CD4-positive, CD25-positive, alpha-beta regulatory T cell (primary cell): ENCODE measurements at regions not wholly inside any gene's neighbourhood (a gene's known extent, or its start where the extent isn't known, plus 50 kb on each side); places are given as distances from the start of the nearest gene placed in this dataset.

ENCODE experiments used
- ATAC-seq, 2 donors: fragments of 150-1000 bp; cut with Tn5 transposase; one replicate each; pipeline ENCODE4 v1.10.0; 2021; ENCODE audit warnings: low read depth in 2 of 2, moderate number of reproducible peaks in 2 of 2, moderate library complexity in 1 of 2
- DNase-seq, 3 donors: peaks; one replicate each; pipeline versions ENCODE4 v3.0.0 to v3.0.0-alpha.2; 2012 to 2022; ENCODE audit warnings: mixed read lengths in 1 of 3
- H3K27ac ChIP-seq: one replicate; pipeline ENCODE4 v1.7.0; 2013; ENCODE audit warnings: mild to moderate bottlenecking, low read length; ENCODE audit not compliant: insufficient read depth, poor library complexity, severe bottlenecking
- H3K27me3 ChIP-seq: one replicate; pipeline ENCODE4 v1.7.0; 2013; ENCODE audit warnings: low read length; ENCODE audit not compliant: control insufficient read depth, insufficient read depth
- H3K36me3 ChIP-seq: one replicate; pipeline ENCODE4 v1.7.0; 2013; ENCODE audit warnings: mild to moderate bottlenecking, low read length, moderate library complexity; ENCODE audit not compliant: control insufficient read depth, insufficient read depth
- H3K4me1 ChIP-seq: 2 replicates; pipeline ENCODE4 v1.7.0; 2013; ENCODE audit warnings: mild to moderate bottlenecking, low read length; ENCODE audit not compliant: insufficient read depth, control insufficient read depth, poor library complexity, severe bottlenecking
- H3K4me3 ChIP-seq: one replicate; pipeline ENCODE4 v1.7.0; 2013; ENCODE audit warnings: low read depth, mild to moderate bottlenecking, low read length, moderate library complexity
- H3K9me3 ChIP-seq, 2 experiments: 1 replicate in 1 of 2; 2 replicates in 1 of 2; pipeline ENCODE4 v1.7.0; 2013; ENCODE audit warnings: low read length in 2 of 2, mild to moderate bottlenecking in 1 of 2, moderate library complexity in 1 of 2; ENCODE audit not compliant: control insufficient read depth in 2 of 2
- H3K27ac Mint-ChIP-seq, 3 donors: one replicate each; pipeline ENCODE4 v1.8.0; 2020 to 2022; ENCODE audit warnings: mild to moderate bottlenecking in 3 of 3, mixed read lengths in 3 of 3, moderate library complexity in 2 of 3
- H3K27me3 Mint-ChIP-seq: one replicate; pipeline ENCODE4 v1.8.0; 2022; ENCODE audit warnings: mild to moderate bottlenecking, mixed read lengths
- H3K36me3 Mint-ChIP-seq: one replicate; pipeline ENCODE4 v1.8.0; 2020; ENCODE audit warnings: mixed read lengths
- H3K4me1 Mint-ChIP-seq, 4 donors: one replicate each; pipeline ENCODE4 v1.8.0; 2020 to 2022; ENCODE audit warnings: mixed read lengths in 4 of 4, mild to moderate bottlenecking in 1 of 4
- H3K4me3 Mint-ChIP-seq, 4 donors: one replicate each; pipeline ENCODE4 v1.8.0; 2020 to 2022; ENCODE audit warnings: mild to moderate bottlenecking in 4 of 4, mixed read lengths in 4 of 4, moderate library complexity in 3 of 4
- H3K9me3 Mint-ChIP-seq, 7 donors: one replicate each; pipeline ENCODE4 v1.8.0; 2020 to 2022; ENCODE audit warnings: mixed read lengths in 7 of 7, mild to moderate bottlenecking in 3 of 7, moderate library complexity in 2 of 7

GRCh38 chr13:50459046-50459445, 384.4 kb downstream of the DLEU7 start:
- Histone ChIP-seq H3K4me3 (no peak overlapping the region), H3K9me3 (no peaks in the 10 kb centered on the region), H3K36me3 (no peaks in the 10 kb centered on the region), H3K4me1 (no peaks in the 10 kb centered on the region), H3K27me3 (peaks cover 2% of the 10 kb centered on the region), H3K27ac (no peak overlapping the region)
- DNase-seq (no peak), ATAC-seq (no peak)
- peaks cover 0 to 3% (median 0%) of the 10 kb centered on the region in 7 donors for H3K9me3 Mint-ChIP-seq
- H3K4me1 Mint-ChIP-seq: no peaks in the 10 kb centered on the region
- no peaks in the 10 kb centered on the region for H3K27me3 Mint-ChIP-seq
- H3K4me3 Mint-ChIP-seq: no peak overlapping the region
- no peaks in the 10 kb centered on the region for H3K36me3 Mint-ChIP-seq
- no peak overlapping the region for H3K27ac Mint-ChIP-seq

DNA sequence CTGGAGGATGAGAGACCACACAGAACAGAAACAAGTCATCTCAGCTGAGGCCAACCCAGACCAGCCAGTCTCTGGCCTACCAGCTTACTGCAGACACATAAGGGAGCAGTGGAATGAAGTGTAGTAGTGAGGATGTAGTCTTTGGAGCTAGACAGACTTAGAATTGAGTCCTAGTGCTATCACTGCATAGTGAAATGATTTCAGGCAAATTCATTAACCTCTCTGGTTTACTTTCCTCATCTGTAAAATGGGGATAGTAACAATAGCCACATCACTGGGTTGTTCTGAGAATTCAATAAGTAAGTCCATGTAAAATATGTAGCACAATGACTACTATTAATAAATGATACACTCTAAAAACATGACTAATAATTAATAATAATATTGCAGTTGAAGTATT, 383.8 kb downstream of the DLEU7 start:
- Mint-ChIP-seq H3K36me3 (no peaks in the 10 kb centered on the region), H3K4me3 (no peak overlapping the region), H3K27ac (no peak overlapping the region), H3K27me3 (no peaks in the 10 kb centered on the region), H3K9me3 (peaks cover 0 to 3% (median 0%) of the 10 kb centered on the region in 7 donors), H3K4me1 (no peaks in the 10 kb centered on the region)
- Histone ChIP-seq H3K9me3 (no peaks in the 10 kb centered on the region), H3K27ac (no peak overlapping the region), H3K27me3 (peaks cover 2% of the 10 kb centered on the region), H3K4me1 (no peaks in the 10 kb centered on the region), H3K4me3 (no peak overlapping the region), H3K36me3 (no peaks in the 10 kb centered on the region)
- ATAC-seq (no peak), DNase-seq (no peak)

DNA sequence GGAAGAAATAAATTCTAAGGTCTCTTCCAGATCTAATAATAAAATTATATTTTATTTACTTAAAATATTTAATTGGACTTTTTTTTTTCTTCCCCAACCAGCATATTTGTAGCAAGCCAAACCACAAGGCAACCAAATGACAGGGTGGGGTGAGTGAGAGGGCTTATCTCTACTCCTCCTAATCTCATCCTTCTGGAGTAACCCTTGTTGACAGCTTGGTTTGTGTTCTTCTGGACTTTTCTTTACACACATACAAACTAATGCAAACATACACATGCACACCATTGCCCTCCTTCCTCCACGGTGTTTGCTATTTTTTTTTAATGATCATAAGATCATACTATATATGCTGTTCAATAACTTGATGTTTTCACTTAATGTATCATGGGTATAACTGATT, 383.1 kb downstream of the DLEU7 start:
- Histone ChIP-seq H3K9me3 (no peaks in the 10 kb centered on the region), H3K4me3 (no peak overlapping the region), H3K36me3 (no peaks in the 10 kb centered on the region), H3K27me3 (peaks cover 2% of the 10 kb centered on the region), H3K4me1 (no peaks in the 10 kb centered on the region), H3K27ac (no peak overlapping the region)
- ATAC-seq: no peak
- peaks cover 0 to 3% (median 0%) of the 10 kb centered on the region in 7 donors for H3K9me3 Mint-ChIP-seq
- no peaks in the 10 kb centered on the region for H3K4me1 Mint-ChIP-seq
- no peak overlapping the region for H3K27ac Mint-ChIP-seq
- H3K4me3 Mint-ChIP-seq: no peak overlapping the region
- H3K36me3 Mint-ChIP-seq: no peaks in the 10 kb centered on the region
- DNase-seq: no peak
- H3K27me3 Mint-ChIP-seq: no peaks in the 10 kb centered on the region

DNA sequence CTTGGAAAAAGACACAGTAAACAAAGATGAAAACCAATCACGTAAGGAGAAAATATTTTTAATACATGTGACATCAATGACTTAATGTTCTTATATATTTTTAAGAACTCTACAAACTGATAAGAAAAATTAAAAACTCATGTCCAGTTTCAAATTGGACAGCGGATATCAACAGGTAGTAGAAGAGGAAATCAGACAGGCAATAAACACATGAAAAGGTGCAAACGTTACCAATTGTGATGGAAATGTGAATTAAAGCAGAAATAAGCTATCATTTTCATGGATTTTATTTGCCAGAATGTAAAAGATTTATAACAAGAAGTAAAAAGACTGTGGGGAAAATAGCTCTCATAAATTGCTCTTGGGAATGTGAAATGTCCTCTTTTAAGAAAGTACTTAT, 382.3 kb downstream of the DLEU7 start:
- no peak overlapping the region for H3K4me3 Mint-ChIP-seq
- peaks cover 0 to 3% (median 0%) of the 10 kb centered on the region in 7 donors for H3K9me3 Mint-ChIP-seq
- no peaks in the 10 kb centered on the region for H3K4me1 ChIP-seq
- DNase-seq: no peak
- H3K27me3 Mint-ChIP-seq: no peaks in the 10 kb centered on the region
- H3K36me3 ChIP-seq: no peaks in the 10 kb centered on the region
- no peaks in the 10 kb centered on the region for H3K4me1 Mint-ChIP-seq
- H3K36me3 Mint-ChIP-seq: no peaks in the 10 kb centered on the region
- H3K9me3 ChIP-seq: no peaks in the 10 kb centered on the region
- ATAC-seq: no peak
- no peak overlapping the region for H3K4me3 ChIP-seq
- no peak overlapping the region for H3K27ac Mint-ChIP-seq
- H3K27me3 ChIP-seq: peaks cover 2% of the 10 kb centered on the region
- H3K27ac ChIP-seq: no peak overlapping the region

DNA sequence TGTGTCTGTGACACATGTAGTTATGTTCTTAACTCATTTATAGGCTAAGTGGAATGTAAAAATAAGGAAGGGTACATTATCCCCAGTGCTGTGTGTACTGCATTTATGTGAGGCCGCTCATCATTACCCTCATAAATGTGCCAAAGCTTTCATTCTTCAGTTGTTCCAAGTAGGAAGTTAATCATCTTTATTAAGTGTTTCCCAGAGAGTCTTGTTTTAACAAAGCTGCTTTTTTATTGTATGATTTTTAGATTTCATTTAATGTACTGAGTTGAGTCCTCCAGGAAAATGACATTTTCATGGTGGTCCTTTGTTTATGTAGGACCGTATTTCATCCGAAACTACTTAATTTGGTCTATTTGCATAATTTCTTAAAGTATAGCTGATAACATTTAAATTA, 379.8 kb downstream of the DLEU7 start:
- H3K27me3 ChIP-seq: no peaks in the 10 kb centered on the region
- Mint-ChIP-seq H3K4me3 (no peak overlapping the region), H3K36me3 (no peaks in the 10 kb centered on the region), H3K27ac (no peak overlapping the region), H3K27me3 (peaks cover 11% of the 10 kb centered on the region), H3K9me3 (peaks cover 0 to 3% (median 0%) of the 10 kb centered on the region in 7 donors), H3K4me1 (no peaks in the 10 kb centered on the region)
- ATAC-seq: no peak
- H3K36me3 ChIP-seq: no peaks in the 10 kb centered on the region
- no peaks in the 10 kb centered on the region for H3K4me1 ChIP-seq
- DNase-seq: no peak
- no peak overlapping the region for H3K4me3 ChIP-seq
- no peaks in the 10 kb centered on the region for H3K9me3 ChIP-seq
- no peak overlapping the region for H3K27ac ChIP-seq

DNA sequence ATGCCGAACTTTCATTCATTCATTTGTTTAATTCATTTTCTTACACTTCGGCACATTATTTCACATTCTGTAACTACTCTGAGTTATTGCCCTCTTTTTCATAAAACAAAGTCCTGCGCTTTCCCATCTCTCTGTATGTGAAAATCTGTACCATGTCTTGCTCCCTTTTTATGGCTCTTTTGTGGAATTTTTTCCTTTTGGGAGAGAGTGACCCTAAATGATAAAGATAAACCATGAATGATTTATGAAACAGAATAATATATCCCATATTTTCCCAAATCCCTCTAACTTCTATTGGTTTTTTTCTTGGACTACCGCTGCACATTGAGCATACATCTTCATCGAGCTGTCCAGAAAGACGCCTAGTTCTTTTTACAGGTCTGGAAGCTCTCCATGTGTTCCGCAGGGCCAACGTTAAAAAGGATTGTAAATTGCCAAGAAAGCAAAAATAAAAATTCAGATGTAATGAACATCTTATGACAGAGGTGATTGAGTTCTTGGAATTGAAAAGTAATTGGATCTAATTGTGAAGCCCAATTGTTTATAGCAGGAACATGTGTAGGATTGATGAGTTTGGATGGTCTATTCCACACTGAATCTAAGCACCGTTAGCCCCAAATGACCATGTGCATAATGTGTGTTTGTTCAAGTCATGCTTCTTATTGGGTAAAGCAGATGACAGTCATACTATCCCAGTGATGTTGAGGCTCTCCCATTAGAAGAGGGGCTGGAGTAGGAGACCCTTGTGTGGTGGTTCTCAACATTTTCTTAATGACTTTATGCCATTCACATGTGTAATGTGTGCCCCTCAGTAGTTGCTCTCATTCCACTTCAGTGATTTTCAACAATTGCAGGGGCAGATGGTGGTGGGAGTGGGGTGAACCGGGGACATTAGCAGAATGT, 378.9 kb downstream of the DLEU7 start:
- H3K4me3 Mint-ChIP-seq: no peak overlapping the region

GRCh38 chr13:50466456-50466855, 377.0 kb downstream of the DLEU7 start:
- no peak for DNase-seq
- Mint-ChIP-seq H3K27me3 (peaks cover 23% of the 10 kb centered on the region), H3K4me3 (no peak overlapping the region), H3K9me3 (peaks cover 0 to 3% (median 0%) of the 10 kb centered on the region in 7 donors), H3K27ac (no peak overlapping the region), H3K4me1 (no peaks in the 10 kb centered on the region), H3K36me3 (no peaks in the 10 kb centered on the region)
- Histone ChIP-seq H3K4me1 (no peaks in the 10 kb centered on the region), H3K27me3 (no peaks in the 10 kb centered on the region), H3K27ac (no peak overlapping the region), H3K9me3 (no peaks in the 10 kb centered on the region), H3K4me3 (no peak overlapping the region), H3K36me3 (no peaks in the 10 kb centered on the region)
- no peak for ATAC-seq

More for the DNA sequence above, 378.9 kb downstream of the DLEU7 start:
- Mint-ChIP-seq H3K27ac (no peak overlapping the region), H3K36me3 (no peaks in the 10 kb centered on the region), H3K27me3 (peaks cover 19% of the 10 kb centered on the region), H3K4me1 (no peaks in the 10 kb centered on the region), H3K9me3 (peaks cover 0 to 3% (median 0%) of the 10 kb centered on the region in 7 donors)
- DNase-seq (no peak), ATAC-seq (no peak)
- Histone ChIP-seq H3K36me3 (no peaks in the 10 kb centered on the region), H3K4me1 (no peaks in the 10 kb centered on the region), H3K27me3 (no peaks in the 10 kb centered on the region), H3K9me3 (no peaks in the 10 kb centered on the region), H3K4me3 (no peak overlapping the region), H3K27ac (no peak overlapping the region)
